Karpas-422 (cell line): ENCODE measurements at regions not wholly inside any gene's neighbourhood (a gene's known extent, or its start where the extent isn't known, plus 50 kb on each side); places are given as distances from the start of the nearest gene placed in this dataset.
"Not testable (repeated sequence)": the region's sequence is repeated elsewhere in the genome, so short reads cannot be mapped to it uniquely, and the experiment has no call there.

Source experiments
- DNase-seq: peaks from one replicate; pipeline ENCODE4 v3.0.0-alpha.2; 2015
- H2AFZ ChIP-seq: fragments of 200-600 bp; sonication (generic); 2 replicates; pipeline ENCODE4 v1.6.1; 2014; ENCODE audit warnings: antibody characterized with exemption, low read length, mixed read lengths
- H3K27ac ChIP-seq: fragments of 200-600 bp; sonication (generic); 2 replicates; pipeline ENCODE4 v1.5.1; 2014; ENCODE audit warnings: mild to moderate bottlenecking, low read length, moderate library complexity
- H3K27me3 ChIP-seq: fragments of 200-600 bp; sonication (generic); 2 replicates; pipeline ENCODE4 v1.6.1; 2014; ENCODE audit warnings: low read length, mixed read lengths
- H3K36me3 ChIP-seq: fragments of 200-600 bp; sonication (generic); 2 replicates; pipeline ENCODE4 v1.6.1; 2014; ENCODE audit warnings: low read length, mixed read lengths; ENCODE audit not compliant: insufficient read depth
- H3K4me1 ChIP-seq: fragments of 200-600 bp; sonication (generic); 2 replicates; pipeline ENCODE4 v1.6.1; 2014; ENCODE audit warnings: mild to moderate bottlenecking, low read length, mixed read lengths
- H3K4me2 ChIP-seq: fragments of 200-600 bp; sonication (generic); 2 replicates; pipeline ENCODE4 v1.6.1; 2014; ENCODE audit warnings: low read length, low read depth, mild to moderate bottlenecking; ENCODE audit not compliant: poor library complexity, severe bottlenecking
- H3K4me3 ChIP-seq: fragments of 200-600 bp; sonication (generic); 2 replicates; pipeline ENCODE4 v1.5.1; 2014; ENCODE audit warnings: mild to moderate bottlenecking, antibody characterized with exemption, low read length, mixed read lengths
- H3K79me2 ChIP-seq: fragments of 200-600 bp; sonication (generic); 2 replicates; pipeline ENCODE4 v1.6.1; 2014; ENCODE audit warnings: mild to moderate bottlenecking, low read length, mixed read lengths
- H3K9ac ChIP-seq: fragments of 200-600 bp; sonication (generic); 2 replicates; pipeline ENCODE4 v1.6.0; 2014; ENCODE audit warnings: low read length
- H3K9me2 ChIP-seq: fragments of 200-600 bp; sonication (generic), shearing (Covaris generic); replicated peaks from 2 replicates; pipeline ENCODE4 v1.6.0; 2014; ENCODE audit warnings: mild to moderate bottlenecking, low read length, moderate library complexity; ENCODE audit not compliant: insufficient read depth
- H3K9me3 ChIP-seq: fragments of 300-700, 200-600 bp; sonication (generic); 2 replicates; pipeline ENCODE4 v1.6.1; 2014; ENCODE audit warnings: low read length, mixed read lengths
- H4K20me1 ChIP-seq: fragments of 200-600 bp; sonication (generic); 2 replicates; pipeline ENCODE4 v1.6.1; 2014; ENCODE audit warnings: mild to moderate bottlenecking, antibody characterized with exemption, low read length, low read depth; ENCODE audit not compliant: insufficient read depth

DNA sequence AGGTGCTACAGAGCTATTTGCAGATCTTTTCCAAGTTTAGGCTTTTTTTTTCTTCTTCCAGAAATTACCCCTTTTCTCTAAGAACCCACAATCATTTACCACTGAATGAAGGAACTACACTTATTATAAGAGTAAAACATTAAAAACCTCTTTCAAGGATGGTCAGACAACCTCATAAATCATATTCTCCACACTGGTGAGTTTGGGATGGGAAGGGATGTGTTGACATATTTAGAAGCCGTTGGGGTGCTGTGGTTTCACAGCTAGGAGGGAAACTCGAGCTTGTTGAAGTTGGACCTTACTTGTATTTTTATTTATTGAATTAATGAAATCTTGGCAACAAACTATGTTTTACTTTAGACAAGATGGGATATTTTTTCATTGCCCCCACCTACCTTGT is 289.4 kb upstream of the MEIS1 start:
- Histone ChIP-seq H3K4me3 (no peak overlapping the region), H3K27ac (no peak overlapping the region), H4K20me1 (no peaks in the 10 kb centered on the region), H3K36me3 (no peaks in the 10 kb centered on the region), H3K27me3 (no peaks in the 10 kb centered on the region), H2AFZ (no peak overlapping the region), H3K9me2 (no peaks in the 10 kb centered on the region), H3K4me2 (no peak overlapping the region), H3K9me3 (no peaks in the 10 kb centered on the region), H3K79me2 (no peaks in the 10 kb centered on the region), H3K4me1 (no peaks in the 10 kb centered on the region), H3K9ac (no peak overlapping the region)
- no peak for DNase-seq

DNA sequence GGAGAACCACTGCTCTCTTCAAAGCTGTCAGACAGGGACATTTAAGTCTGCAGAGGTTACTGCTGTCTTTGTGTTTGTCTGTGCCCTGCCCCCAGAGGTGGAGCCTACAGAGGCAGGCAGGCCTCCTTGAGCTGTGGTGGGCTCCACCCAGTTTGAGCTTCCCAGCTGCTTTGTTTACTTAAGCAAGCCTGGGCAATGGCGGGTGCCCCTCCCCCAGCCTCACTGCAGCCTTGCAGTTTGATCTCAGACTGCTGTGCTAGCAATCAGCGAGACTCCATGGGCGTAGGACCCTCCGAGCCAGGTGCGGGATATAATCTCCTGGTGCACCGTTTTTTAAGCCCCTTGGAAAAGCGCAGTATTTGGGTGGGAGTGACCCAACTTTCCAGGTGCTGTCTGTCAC is 290.6 kb upstream of the MEIS1 start:
- not testable (repeated sequence) for H3K9me3 ChIP-seq, H3K4me2 ChIP-seq, H3K27me3 ChIP-seq, H3K9me2 ChIP-seq, DNase-seq, H4K20me1 ChIP-seq, H3K9ac ChIP-seq, H2AFZ ChIP-seq, H3K4me3 ChIP-seq, H3K79me2 ChIP-seq, H3K4me1 ChIP-seq, H3K36me3 ChIP-seq, H3K27ac ChIP-seq

DNA sequence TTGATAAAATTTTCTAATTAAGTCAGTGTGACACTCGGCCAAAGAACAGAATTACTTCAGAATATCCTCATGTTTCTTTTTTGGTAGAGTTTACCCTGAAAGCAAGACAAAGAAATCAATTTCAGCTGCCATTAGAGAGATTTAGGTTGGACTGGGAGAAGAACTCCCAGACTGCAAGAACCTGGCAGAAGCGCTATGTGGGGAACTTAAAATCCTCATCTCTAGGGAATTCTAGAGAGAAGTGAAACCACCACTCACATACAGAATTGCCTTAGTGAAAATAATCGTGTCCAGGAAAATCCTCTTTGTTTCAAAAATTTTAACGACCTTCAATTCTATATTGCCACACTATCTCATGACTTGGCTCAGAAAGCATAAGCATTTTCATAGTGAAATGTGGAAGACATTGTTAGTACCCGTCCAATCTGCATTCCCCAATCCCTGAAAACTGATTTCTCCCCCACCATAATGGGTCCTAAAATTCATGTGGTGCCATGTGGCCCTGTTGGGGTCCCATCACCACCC is 297.3 kb upstream of the MEIS1 start:
- Histone ChIP-seq H3K9me2 (no peaks in the 10 kb centered on the region), H3K4me3 (no peak overlapping the region), H3K4me1 (no peaks in the 10 kb centered on the region), H3K36me3 (no peaks in the 10 kb centered on the region), H3K27ac (no peak overlapping the region), H4K20me1 (no peaks in the 10 kb centered on the region), H3K9ac (no peak overlapping the region), H3K9me3 (no peaks in the 10 kb centered on the region), H3K27me3 (no peaks in the 10 kb centered on the region), H3K79me2 (no peaks in the 10 kb centered on the region), H2AFZ (no peak overlapping the region), H3K4me2 (no peak overlapping the region)
- no peak for DNase-seq

DNA sequence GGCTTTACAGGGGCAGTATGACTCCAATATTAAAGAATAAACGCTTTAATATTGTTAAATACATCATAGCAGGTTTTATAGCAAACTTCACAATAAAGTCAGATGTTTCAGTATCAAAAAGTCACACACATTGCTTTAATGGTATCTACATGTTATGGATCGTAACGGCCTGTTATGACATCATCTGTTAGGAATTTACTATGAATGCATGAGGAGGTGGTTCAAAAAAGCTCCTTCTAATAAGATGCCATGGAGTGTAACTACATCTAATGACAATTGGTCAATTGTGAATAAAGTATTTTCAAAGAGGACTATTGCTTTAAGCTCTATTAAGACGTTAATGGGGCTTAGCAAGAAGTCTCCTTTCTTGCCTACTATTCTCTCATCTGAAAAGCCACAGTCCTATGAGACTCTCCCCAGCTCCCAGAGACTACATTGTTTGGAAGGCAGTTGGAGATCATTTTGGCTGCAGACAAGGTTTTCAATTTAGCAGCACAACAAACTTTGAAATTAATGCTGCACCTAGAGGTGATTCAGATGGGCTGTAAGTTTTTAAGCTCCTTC is 300.7 kb upstream of the MEIS1 start:
- H3K9me3 ChIP-seq: no peaks in the 10 kb centered on the region
- H3K27ac ChIP-seq: no peak overlapping the region
- no peak for DNase-seq
- no peaks in the 10 kb centered on the region for H3K27me3 ChIP-seq
- H3K9me2 ChIP-seq: no peaks in the 10 kb centered on the region
- no peak overlapping the region for H3K4me2 ChIP-seq
- no peak overlapping the region for H3K9ac ChIP-seq
- no peak overlapping the region for H2AFZ ChIP-seq
- H3K4me1 ChIP-seq: no peaks in the 10 kb centered on the region
- H3K79me2 ChIP-seq: no peaks in the 10 kb centered on the region
- H4K20me1 ChIP-seq: no peaks in the 10 kb centered on the region
- no peaks in the 10 kb centered on the region for H3K36me3 ChIP-seq
- H3K4me3 ChIP-seq: no peak overlapping the region

DNA sequence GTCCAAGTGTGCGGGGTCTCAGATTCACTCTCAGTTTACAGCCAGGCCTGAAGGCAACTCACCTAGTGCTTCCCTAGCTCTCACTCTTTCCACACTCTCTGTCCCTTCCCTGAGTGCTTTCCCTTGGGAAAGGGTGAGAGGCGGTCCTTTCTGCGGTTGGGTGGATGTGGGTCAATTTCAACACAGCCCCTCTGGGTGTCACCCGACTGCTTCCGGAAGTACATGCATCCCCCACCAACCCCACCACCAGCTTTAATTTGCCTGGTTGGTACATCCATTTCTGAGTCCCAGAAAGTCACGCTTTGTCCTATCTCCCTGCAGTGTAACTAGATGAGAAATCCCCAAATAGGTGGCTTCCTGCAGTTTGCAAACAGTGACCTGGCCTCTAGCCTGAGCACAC is 307.3 kb upstream of the MEIS1 start:
- no peak for DNase-seq
- H3K4me3 ChIP-seq: no peak overlapping the region
- no peak overlapping the region for H3K9ac ChIP-seq
- H3K27me3 ChIP-seq: no peaks in the 10 kb centered on the region
- H3K4me1 ChIP-seq: no peaks in the 10 kb centered on the region
- no peaks in the 10 kb centered on the region for H3K79me2 ChIP-seq
- no peaks in the 10 kb centered on the region for H3K36me3 ChIP-seq
- no peak overlapping the region for H3K27ac ChIP-seq
- H3K9me2 ChIP-seq: no peaks in the 10 kb centered on the region
- H3K9me3 ChIP-seq: no peaks in the 10 kb centered on the region
- H3K4me2 ChIP-seq: no peak overlapping the region
- no peaks in the 10 kb centered on the region for H4K20me1 ChIP-seq
- no peak overlapping the region for H2AFZ ChIP-seq

DNA sequence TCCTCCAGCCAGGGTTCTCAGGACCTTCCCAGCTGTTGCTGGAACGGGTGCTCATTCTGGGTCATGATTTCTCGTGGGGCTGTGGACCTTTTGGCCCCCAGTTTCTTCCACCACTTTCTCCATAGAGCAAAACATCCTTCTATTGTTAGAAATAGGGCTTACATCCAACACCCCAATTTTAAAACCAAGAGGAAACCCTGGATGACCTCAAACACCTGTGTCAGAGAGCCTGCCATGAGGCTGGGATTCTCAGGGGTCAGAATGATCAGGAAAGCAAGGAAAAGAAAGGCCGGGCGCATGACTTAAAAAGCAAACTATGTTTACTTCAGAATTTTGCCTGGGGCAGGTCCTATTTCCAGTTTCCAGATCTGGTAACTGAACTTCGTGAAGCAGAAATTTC is 307.9 kb upstream of the MEIS1 start:
- no peak overlapping the region for H3K4me2 ChIP-seq
- no peaks in the 10 kb centered on the region for H3K27me3 ChIP-seq
- no peaks in the 10 kb centered on the region for H3K36me3 ChIP-seq
- H3K9ac ChIP-seq: no peak overlapping the region
- no peak overlapping the region for H2AFZ ChIP-seq
- no peak for DNase-seq
- H3K9me3 ChIP-seq: no peaks in the 10 kb centered on the region
- H3K79me2 ChIP-seq: no peaks in the 10 kb centered on the region
- H4K20me1 ChIP-seq: no peaks in the 10 kb centered on the region
- no peaks in the 10 kb centered on the region for H3K9me2 ChIP-seq
- H3K4me3 ChIP-seq: no peak overlapping the region
- no peaks in the 10 kb centered on the region for H3K4me1 ChIP-seq
- no peak overlapping the region for H3K27ac ChIP-seq

DNA sequence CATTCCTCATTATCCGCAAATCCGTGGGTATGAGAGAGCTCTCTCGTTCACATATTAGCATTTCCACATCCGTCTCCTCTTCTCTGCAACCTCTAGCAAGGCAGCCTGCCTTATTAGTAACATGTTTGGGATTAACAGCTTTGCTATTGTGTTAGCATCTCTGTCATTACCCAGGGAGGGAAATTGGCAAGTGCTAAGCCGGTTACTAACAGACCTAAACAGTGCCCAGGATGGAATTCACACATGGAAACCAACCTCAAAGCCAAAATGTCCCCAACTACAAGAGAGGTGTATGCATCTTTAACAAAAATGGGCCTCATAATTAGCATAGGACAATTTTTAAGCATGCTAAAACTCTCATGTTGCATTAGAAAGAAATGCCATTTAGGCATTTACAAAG is 309.0 kb upstream of the MEIS1 start:
- Histone ChIP-seq H4K20me1 (no peaks in the 10 kb centered on the region), H3K36me3 (no peaks in the 10 kb centered on the region), H3K4me2 (no peak overlapping the region), H3K9ac (no peak overlapping the region), H3K4me1 (no peaks in the 10 kb centered on the region), H3K9me3 (no peaks in the 10 kb centered on the region), H3K27ac (no peak overlapping the region), H3K9me2 (no peaks in the 10 kb centered on the region), H2AFZ (no peak overlapping the region), H3K27me3 (no peaks in the 10 kb centered on the region), H3K4me3 (no peak overlapping the region), H3K79me2 (no peaks in the 10 kb centered on the region)
- no peak for DNase-seq

DNA sequence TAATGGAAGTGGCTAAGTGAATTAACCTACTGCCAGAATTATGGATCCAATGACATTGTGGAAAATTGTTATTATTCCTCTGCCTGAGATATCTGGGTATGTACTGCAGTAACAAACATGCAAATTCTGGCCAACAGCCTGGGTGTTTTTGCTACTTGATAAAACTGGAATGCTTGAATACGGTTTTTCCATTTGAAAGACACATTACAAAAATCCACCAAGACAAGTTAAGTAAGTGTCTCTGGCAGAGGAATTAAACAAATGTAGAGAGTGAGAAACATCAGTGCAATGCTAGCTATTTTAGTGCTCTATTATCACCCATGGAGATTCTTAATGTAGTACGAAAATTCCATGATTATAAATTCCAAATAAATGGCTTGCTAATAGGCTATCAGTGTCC is 312.4 kb upstream of the MEIS1 start:
- Histone ChIP-seq H3K27ac (no peak overlapping the region), H2AFZ (no peak overlapping the region), H3K9me2 (no peaks in the 10 kb centered on the region), H3K79me2 (no peaks in the 10 kb centered on the region), H3K4me1 (no peaks in the 10 kb centered on the region), H3K36me3 (no peaks in the 10 kb centered on the region), H4K20me1 (no peaks in the 10 kb centered on the region), H3K4me2 (no peak overlapping the region), H3K27me3 (no peaks in the 10 kb centered on the region), H3K4me3 (no peak overlapping the region), H3K9me3 (no peaks in the 10 kb centered on the region), H3K9ac (no peak overlapping the region)
- no peak for DNase-seq

DNA sequence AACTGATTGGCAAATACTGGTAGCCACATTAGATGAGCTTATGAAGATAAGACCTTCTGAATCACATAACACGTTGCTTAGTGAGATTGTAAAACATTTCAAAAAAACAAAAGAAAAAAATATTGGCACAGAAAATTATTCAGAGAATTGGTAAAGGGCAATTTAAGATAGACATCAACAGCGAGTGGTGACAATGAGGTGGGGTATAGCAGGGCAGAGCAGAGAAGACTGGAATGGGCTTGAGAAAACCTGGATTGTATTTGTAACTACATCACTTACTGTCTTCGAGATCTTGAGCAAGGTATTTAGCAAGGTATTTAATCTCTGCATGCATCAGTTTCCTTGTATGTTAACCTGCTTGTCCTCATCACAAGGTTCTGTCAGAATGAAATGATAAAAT is 313.0 kb upstream of the MEIS1 start:
- DNase-seq: no peak

More for the DNA sequence above, 313.0 kb upstream of the MEIS1 start:
- Histone ChIP-seq H3K4me2 (no peak overlapping the region), H3K4me3 (no peak overlapping the region), H3K9me2 (no peaks in the 10 kb centered on the region), H3K36me3 (no peaks in the 10 kb centered on the region), H2AFZ (no peak overlapping the region), H3K27me3 (no peaks in the 10 kb centered on the region), H3K27ac (no peak overlapping the region), H3K4me1 (no peaks in the 10 kb centered on the region), H4K20me1 (no peaks in the 10 kb centered on the region), H3K9me3 (no peaks in the 10 kb centered on the region), H3K79me2 (no peaks in the 10 kb centered on the region), H3K9ac (no peak overlapping the region)
